ENCODE measurements at regions not wholly inside any gene's neighbourhood (a gene's known extent, or its start where the extent isn't known, plus 50 kb on each side); places are given as distances from the start of the nearest gene placed in this dataset.

GRCh38 chr3:117874904-117875874 is 1159.5 kb downstream of the IGSF11 start:
- H3K4me1 ChIP-seq (ENCODE audit: control insufficient read depth in 2 of 2, insufficient read depth in 1 of 2, low read depth in 1 of 2, low read length in 2 of 2), result peaks cover 0 to 9% of the 10 kb centered on the region in 2 donors
- no peaks in the 10 kb centered on the region for H3K9me3 ChIP-seq (replicated peaks in 1 of 2; ENCODE audit: control insufficient read depth in 2 of 2, insufficient read depth in 1 of 2, low read depth in 1 of 2, low read length in 2 of 2)
- no peak overlapping the region for H2BK120ac ChIP-seq (ENCODE audit: low read depth, low read length)
- H4K8ac ChIP-seq (ENCODE audit: low read depth, low read length), result no peak overlapping the region
- WGBS, 2 donors (ENCODE audit: extremely low coverage in 2 of 2, insufficient read length in 2 of 2, insufficient replicate concordance in 1 of 2), result no CpG with 5 or more reads among the region's 1 CpG
- H2AK5ac ChIP-seq (ENCODE audit: low read depth, low read length), result no peak overlapping the region
- no peak overlapping the region for H3K9ac ChIP-seq (ENCODE audit: low read depth, low read length, poor library complexity)
- H3K18ac ChIP-seq (ENCODE audit: low read length), result no peak overlapping the region
- no peak overlapping the region for H3K4me3 ChIP-seq (ENCODE audit: low read length in 2 of 2)
- H2BK5ac ChIP-seq (ENCODE audit: low read length), result no peak overlapping the region
- H3K79me1 ChIP-seq (ENCODE audit: low read depth, low read length), result no peaks in the 10 kb centered on the region
- H3K4me2 ChIP-seq (ENCODE audit: insufficient read depth, low read length, poor library complexity, severe bottlenecking), result no peak overlapping the region
- no peak overlapping the region for H2BK15ac ChIP-seq (ENCODE audit: low read length)
- no peak overlapping the region for H3K4ac ChIP-seq (ENCODE audit: low read length)
- H2AFZ ChIP-seq (ENCODE audit: low read length), result no peak overlapping the region
- no peak overlapping the region for H3K23ac ChIP-seq (ENCODE audit: low read depth, low read length, poor library complexity)
- DNase-seq (ENCODE audit: low spot score), result no peak
- no peaks in the 10 kb centered on the region for H3K27me3 ChIP-seq (ENCODE audit: control insufficient read depth in 3 of 3, insufficient read depth in 3 of 3, low read depth in 1 of 3, low read length in 3 of 3)
- H3K14ac ChIP-seq (ENCODE audit: low read length), result no peak overlapping the region
- no peak overlapping the region for H2BK12ac ChIP-seq (ENCODE audit: low read length)
- no peaks in the 10 kb centered on the region for H3K36me3 ChIP-seq (replicated peaks in 1 of 2; ENCODE audit: control insufficient read depth in 2 of 2, insufficient read depth in 2 of 2, low read length in 2 of 2)
- H4K91ac ChIP-seq (ENCODE audit: low read depth, low read length, poor library complexity), result no peak overlapping the region
- no peak overlapping the region for H3K27ac ChIP-seq (replicated peaks; ENCODE audit: low read length)

DNA sequence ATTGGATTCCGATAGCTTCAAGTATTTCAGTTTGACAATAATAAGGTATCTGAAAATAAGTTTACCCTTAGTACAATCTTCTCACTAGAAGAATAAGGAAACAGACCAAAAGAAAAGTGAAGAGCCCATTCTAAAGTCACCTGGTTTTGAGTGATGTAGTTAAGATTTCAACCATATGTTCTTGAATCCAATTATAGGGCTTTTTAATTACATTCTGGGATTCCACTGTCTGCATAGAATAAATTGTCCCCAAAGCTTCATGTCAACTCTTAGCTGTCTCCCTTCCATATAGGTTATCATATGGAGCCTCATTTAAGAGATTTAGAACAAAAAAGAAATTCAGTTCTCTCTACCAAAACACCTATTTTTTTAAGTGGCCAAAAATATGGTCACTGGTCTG is 1158.8 kb downstream of the IGSF11 start:
- H2BK120ac ChIP-seq (ENCODE audit: low read depth, low read length), result no peak overlapping the region
- no peak overlapping the region for H3K14ac ChIP-seq (ENCODE audit: low read length)
- no peak for DNase-seq (ENCODE audit: low spot score)
- no peak overlapping the region for H2AFZ ChIP-seq (ENCODE audit: low read length)
- no peak overlapping the region for H2BK15ac ChIP-seq (ENCODE audit: low read length)
- no peak overlapping the region for H3K18ac ChIP-seq (ENCODE audit: low read length)
- no peak overlapping the region for H3K4me2 ChIP-seq (ENCODE audit: insufficient read depth, low read length, poor library complexity, severe bottlenecking)
- WGBS, 2 donors (ENCODE audit: extremely low coverage in 2 of 2, insufficient read length in 2 of 2, insufficient replicate concordance in 1 of 2), result no CpG with 5 or more reads among the region's 1 CpG
- H3K79me1 ChIP-seq (ENCODE audit: low read depth, low read length), result no peaks in the 10 kb centered on the region
- H3K4me1 ChIP-seq (ENCODE audit: control insufficient read depth in 2 of 2, insufficient read depth in 1 of 2, low read depth in 1 of 2, low read length in 2 of 2), result peaks cover 0 to 9% of the 10 kb centered on the region in 2 donors
- no peaks in the 10 kb centered on the region for H3K36me3 ChIP-seq (replicated peaks in 1 of 2; ENCODE audit: control insufficient read depth in 2 of 2, insufficient read depth in 2 of 2, low read length in 2 of 2)
- H3K27ac ChIP-seq (replicated peaks; ENCODE audit: low read length), result no peak overlapping the region
- H2AK5ac ChIP-seq (ENCODE audit: low read depth, low read length), result no peak overlapping the region
- no peak overlapping the region for H4K8ac ChIP-seq (ENCODE audit: low read depth, low read length)
- H3K27me3 ChIP-seq (ENCODE audit: control insufficient read depth in 3 of 3, insufficient read depth in 3 of 3, low read depth in 1 of 3, low read length in 3 of 3), result no peaks in the 10 kb centered on the region
- no peak overlapping the region for H2BK5ac ChIP-seq (ENCODE audit: low read length)
- H3K4me3 ChIP-seq (ENCODE audit: low read length in 2 of 2), result no peak overlapping the region
- no peak overlapping the region for H3K4ac ChIP-seq (ENCODE audit: low read length)
- no peak overlapping the region for H3K9ac ChIP-seq (ENCODE audit: low read depth, low read length, poor library complexity)
- no peaks in the 10 kb centered on the region for H3K9me3 ChIP-seq (replicated peaks in 1 of 2; ENCODE audit: control insufficient read depth in 2 of 2, insufficient read depth in 1 of 2, low read depth in 1 of 2, low read length in 2 of 2)
- no peak overlapping the region for H2BK12ac ChIP-seq (ENCODE audit: low read length)
- no peak overlapping the region for H3K23ac ChIP-seq (ENCODE audit: low read depth, low read length, poor library complexity)
- no peak overlapping the region for H4K91ac ChIP-seq (ENCODE audit: low read depth, low read length, poor library complexity)

DNA sequence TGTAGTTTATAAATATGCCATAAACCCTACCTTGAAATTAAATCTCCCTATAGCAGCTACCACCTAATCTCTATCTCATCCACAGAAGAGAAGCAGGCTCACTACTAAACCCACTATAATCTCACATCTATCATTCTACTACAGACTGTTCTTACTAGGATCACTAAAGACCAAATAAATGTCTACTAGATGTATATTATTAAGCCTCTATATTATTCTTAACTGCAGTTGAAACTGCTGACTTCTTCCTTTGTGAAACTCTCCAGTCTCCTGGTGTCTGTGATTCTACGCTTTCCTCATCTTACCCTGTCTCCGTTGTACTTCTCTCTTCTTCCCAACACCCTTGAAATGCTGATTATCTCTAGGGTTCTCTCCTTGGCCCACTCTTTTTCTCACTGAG is 1154.0 kb downstream of the IGSF11 start:
- no peak overlapping the region for H3K4me2 ChIP-seq (ENCODE audit: insufficient read depth, low read length, poor library complexity, severe bottlenecking)
- H4K8ac ChIP-seq (ENCODE audit: low read depth, low read length), result no peak overlapping the region
- no peak overlapping the region for H2BK12ac ChIP-seq (ENCODE audit: low read length)
- no peak for DNase-seq (ENCODE audit: low spot score)
- H4K91ac ChIP-seq (ENCODE audit: low read depth, low read length, poor library complexity), result no peak overlapping the region
- no peak overlapping the region for H2BK120ac ChIP-seq (ENCODE audit: low read depth, low read length)
- H3K9ac ChIP-seq (ENCODE audit: low read depth, low read length, poor library complexity), result no peak overlapping the region
- no peak overlapping the region for H2AK5ac ChIP-seq (ENCODE audit: low read depth, low read length)
- H3K27ac ChIP-seq (replicated peaks; ENCODE audit: low read length), result no peak overlapping the region
- no CpG with 5 or more reads among the region's 2 CpGs for WGBS, 2 donors (ENCODE audit: extremely low coverage in 2 of 2, insufficient read length in 2 of 2, insufficient replicate concordance in 1 of 2)
- no peak overlapping the region for H3K4ac ChIP-seq (ENCODE audit: low read length)
- peaks cover 0 to 10% of the 10 kb centered on the region in 2 donors for H3K4me1 ChIP-seq (ENCODE audit: control insufficient read depth in 2 of 2, insufficient read depth in 1 of 2, low read depth in 1 of 2, low read length in 2 of 2)
- no peak overlapping the region for H2BK15ac ChIP-seq (ENCODE audit: low read length)
- no peaks in the 10 kb centered on the region for H3K9me3 ChIP-seq (replicated peaks in 1 of 2; ENCODE audit: control insufficient read depth in 2 of 2, insufficient read depth in 1 of 2, low read depth in 1 of 2, low read length in 2 of 2)
- no peaks in the 10 kb centered on the region for H3K36me3 ChIP-seq (replicated peaks in 1 of 2; ENCODE audit: control insufficient read depth in 2 of 2, insufficient read depth in 2 of 2, low read length in 2 of 2)
- no peaks in the 10 kb centered on the region for H3K27me3 ChIP-seq (ENCODE audit: control insufficient read depth in 3 of 3, insufficient read depth in 3 of 3, low read depth in 1 of 3, low read length in 3 of 3)
- H2BK5ac ChIP-seq (ENCODE audit: low read length), result no peak overlapping the region
- H2AFZ ChIP-seq (ENCODE audit: low read length), result no peak overlapping the region
- H3K79me1 ChIP-seq (ENCODE audit: low read depth, low read length), result no peaks in the 10 kb centered on the region
- no peak overlapping the region for H3K14ac ChIP-seq (ENCODE audit: low read length)
- H3K4me3 ChIP-seq (ENCODE audit: low read length in 2 of 2), result no peak overlapping the region
- no peak overlapping the region for H3K23ac ChIP-seq (ENCODE audit: low read depth, low read length, poor library complexity)
- no peak overlapping the region for H3K18ac ChIP-seq (ENCODE audit: low read length)

- Histone ChIP-seq H3K14ac (ENCODE audit: low read length) (no peak overlapping the region), H3K4me2 (ENCODE audit: insufficient read depth, low read length, poor library complexity, severe bottlenecking) (no peak overlapping the region), H3K4ac (ENCODE audit: low read length) (no peak overlapping the region), H2BK5ac (ENCODE audit: low read length) (no peak overlapping the region), H2BK120ac (ENCODE audit: low read depth, low read length) (no peak overlapping the region), H3K36me3 (replicated peaks in 1 of 2; ENCODE audit: control insufficient read depth in 2 of 2, insufficient read depth in 2 of 2, low read length in 2 of 2) (no peaks in the 10 kb centered on the region), H3K27ac (replicated peaks; ENCODE audit: low read length) (no peak overlapping the region), H4K91ac (ENCODE audit: low read depth, low read length, poor library complexity) (no peak overlapping the region), H2BK12ac (ENCODE audit: low read length) (no peak overlapping the region), H3K9ac (ENCODE audit: low read depth, low read length, poor library complexity) (no peak overlapping the region), H3K9me3 (replicated peaks in 1 of 2; ENCODE audit: control insufficient read depth in 2 of 2, insufficient read depth in 1 of 2, low read depth in 1 of 2, low read length in 2 of 2) (no peaks in the 10 kb centered on the region), H3K18ac (ENCODE audit: low read length) (no peak overlapping the region), H4K8ac (ENCODE audit: low read depth, low read length) (no peak overlapping the region), H2AK5ac (ENCODE audit: low read depth, low read length) (no peak overlapping the region), H2BK15ac (ENCODE audit: low read length) (no peak overlapping the region), H3K27me3 (ENCODE audit: control insufficient read depth in 3 of 3, insufficient read depth in 3 of 3, low read depth in 1 of 3, low read length in 3 of 3) (no peaks in the 10 kb centered on the region), H3K79me1 (ENCODE audit: low read depth, low read length) (no peaks in the 10 kb centered on the region), H3K4me1 (ENCODE audit: control insufficient read depth in 2 of 2, insufficient read depth in 1 of 2, low read depth in 1 of 2, low read length in 2 of 2) (peaks cover 0 to 10% of the 10 kb centered on the region in 2 donors), H3K4me3 (ENCODE audit: low read length in 2 of 2) (no peak overlapping the region), H3K23ac (ENCODE audit: low read depth, low read length, poor library complexity) (no peak overlapping the region), H2AFZ (ENCODE audit: low read length) (no peak overlapping the region)
- no peak for DNase-seq (ENCODE audit: low spot score)
- WGBS, 2 donors (ENCODE audit: extremely low coverage in 2 of 2, insufficient read length in 2 of 2, insufficient replicate concordance in 1 of 2), result no CpG with 5 or more reads among the region's 2 CpGs
These were observed 1153.4 kb downstream of the IGSF11 start for GRCh38 chr3:117881210-117881609.

All from neuronal stem cell (in vitro differentiated cells).